Adrenal gland (tissue), 5 donors: ENCODE measurements at regions not wholly inside any gene's neighbourhood (a gene's known extent, or its start where the extent isn't known, plus 50 kb on each side); places are given as distances from the start of the nearest gene placed in this dataset.

Experiments
- POLR2A ChIP-seq, 2 donors: fragments of 450-650 bp; IDR thresholded peaks; one replicate each; pipeline ENCODE4 v1.6.1; 2017; ENCODE audit warnings: antibody characterized with exemption in 2 of 2, mild to moderate bottlenecking in 2 of 2, moderate library complexity in 1 of 2
- TF ChIP-seq, protein P1 (sequence below), 6 experiments: fragments of 450-650 bp in 4 of 6; fragments of 200-600 bp in 2 of 6; sonication (generic) in 1 of 6; IDR thresholded peaks; 1 replicate in 5 of 6; 2 replicates in 1 of 6; pipeline versions ENCODE4 v1.5.1 to v1.8.0; 2016 to 2021; ENCODE audit warnings: antibody characterized with exemption in 6 of 6, mild to moderate bottlenecking in 2 of 6, moderate library complexity in 1 of 6
- donor health status: DM: no; HTN: no; CAD: no.

DNA sequence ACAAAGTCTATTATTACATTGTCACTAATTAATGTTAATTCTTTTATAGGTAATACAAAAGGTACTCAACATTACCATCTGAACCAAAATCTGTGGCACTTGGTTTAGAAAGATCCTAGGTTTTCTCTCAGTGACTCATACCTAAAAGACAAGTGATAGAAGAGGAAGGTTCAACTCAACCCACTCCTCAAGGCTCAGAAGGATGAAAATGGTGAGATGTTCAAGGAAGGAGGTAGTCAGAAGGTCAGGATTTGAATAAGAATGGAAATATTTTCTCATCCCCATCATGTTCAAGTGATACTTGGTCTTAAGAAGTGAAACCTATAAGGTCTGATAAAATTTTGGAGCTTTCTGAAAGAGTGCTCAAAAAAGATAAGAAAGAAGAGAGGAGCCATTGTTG lies 86.4 kb upstream of the FBXO11 start:
- TF ChIP-seq, protein P1, sequence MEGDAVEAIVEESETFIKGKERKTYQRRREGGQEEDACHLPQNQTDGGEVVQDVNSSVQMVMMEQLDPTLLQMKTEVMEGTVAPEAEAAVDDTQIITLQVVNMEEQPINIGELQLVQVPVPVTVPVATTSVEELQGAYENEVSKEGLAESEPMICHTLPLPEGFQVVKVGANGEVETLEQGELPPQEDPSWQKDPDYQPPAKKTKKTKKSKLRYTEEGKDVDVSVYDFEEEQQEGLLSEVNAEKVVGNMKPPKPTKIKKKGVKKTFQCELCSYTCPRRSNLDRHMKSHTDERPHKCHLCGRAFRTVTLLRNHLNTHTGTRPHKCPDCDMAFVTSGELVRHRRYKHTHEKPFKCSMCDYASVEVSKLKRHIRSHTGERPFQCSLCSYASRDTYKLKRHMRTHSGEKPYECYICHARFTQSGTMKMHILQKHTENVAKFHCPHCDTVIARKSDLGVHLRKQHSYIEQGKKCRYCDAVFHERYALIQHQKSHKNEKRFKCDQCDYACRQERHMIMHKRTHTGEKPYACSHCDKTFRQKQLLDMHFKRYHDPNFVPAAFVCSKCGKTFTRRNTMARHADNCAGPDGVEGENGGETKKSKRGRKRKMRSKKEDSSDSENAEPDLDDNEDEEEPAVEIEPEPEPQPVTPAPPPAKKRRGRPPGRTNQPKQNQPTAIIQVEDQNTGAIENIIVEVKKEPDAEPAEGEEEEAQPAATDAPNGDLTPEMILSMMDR (IDR thresholded peaks at IDR 0.05) = no peak
- no peak for TF ChIP-seq POLR2A (IDR thresholded peaks at IDR 0.05)
